ENCODE measurements at regions not wholly inside any gene's neighbourhood (a gene's known extent, or its start where the extent isn't known, plus 50 kb on each side); places are given as distances from the start of the nearest gene placed in this dataset.

- Histone ChIP-seq H3K27me3 (ENCODE audit: insufficient read depth, poor library complexity, severe bottlenecking) (no peaks in the 10 kb centered on the region), H3K27ac (replicated peaks) (no peak overlapping the region), H3K4me3 (replicated peaks; ENCODE audit: insufficient read depth, low read length) (no peak overlapping the region)
- no peak for TF ChIP-seq POLR2AphosphoS5 (IDR thresholded peaks at IDR 0.05; ENCODE audit: low read depth)
- no peak for DNase-seq (ENCODE audit: low read depth in 1 of 2, low spot score in 1 of 2)
These were observed 645.1 kb downstream of the SLC16A7 start for GRCh38 chr12:60240891-60241290.

GRCh38 chr12:60251091-60251490, 655.3 kb downstream of the SLC16A7 start:
- Histone ChIP-seq H3K27ac (replicated peaks) (no peak overlapping the region), H3K4me3 (replicated peaks; ENCODE audit: insufficient read depth, low read length) (no peak overlapping the region), H3K27me3 (ENCODE audit: insufficient read depth, poor library complexity, severe bottlenecking) (no peaks in the 10 kb centered on the region)
- TF ChIP-seq CTCF (IDR thresholded peaks at IDR 0.05; ENCODE audit: insufficient read depth, low read length) (no peak), GABPA (IDR thresholded peaks at IDR 0.05; ENCODE audit: low read depth) (no peak), REST (IDR thresholded peaks at IDR 0.05; ENCODE audit: insufficient replicate concordance, low read depth) (no peak), SPI1 (IDR thresholded peaks at IDR 0.05; ENCODE audit: borderline replicate concordance, low read depth) (no peak), POLR2AphosphoS5 (IDR thresholded peaks at IDR 0.05; ENCODE audit: low read depth) (no peak)
- DNase-seq (ENCODE audit: low read depth in 1 of 2, low spot score in 1 of 2), result no peak

GRCh38 chr12:60252359-60253096, 656.7 kb downstream of the SLC16A7 start:
- no peak for TF ChIP-seq POLR2AphosphoS5 (IDR thresholded peaks at IDR 0.05; ENCODE audit: low read depth)
- no peak for TF ChIP-seq GABPA (IDR thresholded peaks at IDR 0.05; ENCODE audit: low read depth)
- TF ChIP-seq CTCF (IDR thresholded peaks at IDR 0.05; ENCODE audit: insufficient read depth, low read length), result no peak
- TF ChIP-seq REST (IDR thresholded peaks at IDR 0.05; ENCODE audit: insufficient replicate concordance, low read depth), result no peak
- TF ChIP-seq SPI1 (IDR thresholded peaks at IDR 0.05; ENCODE audit: borderline replicate concordance, low read depth), result no peak
- H3K27ac ChIP-seq (replicated peaks), result no peak overlapping the region
- DNase-seq (ENCODE audit: low read depth in 1 of 2, low spot score in 1 of 2), result no peak
- H3K27me3 ChIP-seq (ENCODE audit: insufficient read depth, poor library complexity, severe bottlenecking), result no peaks in the 10 kb centered on the region
- H3K4me3 ChIP-seq (replicated peaks; ENCODE audit: insufficient read depth, low read length), result no peak overlapping the region

- TF ChIP-seq CTCF (IDR thresholded peaks at IDR 0.05; ENCODE audit: insufficient read depth, low read length) (no peak), POLR2AphosphoS5 (IDR thresholded peaks at IDR 0.05; ENCODE audit: low read depth) (no peak), SPI1 (IDR thresholded peaks at IDR 0.05; ENCODE audit: borderline replicate concordance, low read depth) (no peak), REST (IDR thresholded peaks at IDR 0.05; ENCODE audit: insufficient replicate concordance, low read depth) (no peak), GABPA (IDR thresholded peaks at IDR 0.05; ENCODE audit: low read depth) (no peak)
- Histone ChIP-seq H3K27me3 (ENCODE audit: insufficient read depth, poor library complexity, severe bottlenecking) (no peaks in the 10 kb centered on the region), H3K4me3 (replicated peaks; ENCODE audit: insufficient read depth, low read length) (no peak overlapping the region), H3K27ac (replicated peaks) (no peak overlapping the region)
- DNase-seq (ENCODE audit: low read depth in 1 of 2, low spot score in 1 of 2), result no peak
These were observed 659.2 kb downstream of the SLC16A7 start for GRCh38 chr12:60255044-60255443.
